Renal cortex interstitium (tissue), 11 donors: ENCODE measurements at regions not wholly inside any gene's neighbourhood (a gene's known extent, or its start where the extent isn't known, plus 50 kb on each side); places are given as distances from the start of the nearest gene placed in this dataset.

ENCODE experiments used
- DNase-seq, 11 donors: peaks; one replicate each; pipeline ENCODE4 v3.0.0-alpha.2; 2013; ENCODE audit warnings: low read depth in 9 of 11, low spot score in 4 of 11; ENCODE audit errors: extremely low read depth in 1 of 11

- DNase-seq = no peak
Measured at GRCh38 chr7:25562673-25563182, 334.4 kb upstream of the NPVF start.

- DNase-seq = no peak
Measured at GRCh38 chr7:25565002-25565401, 336.7 kb upstream of the NPVF start.

GRCh38 chr7:25565949-25566348 is 337.7 kb upstream of the NPVF start:
- DNase-seq = peak in 10 of 11 donors; percentile 63 to 81 (median 72)

GRCh38 chr7:25567430-25567829 is 339.1 kb upstream of the NPVF start:
- no peak for DNase-seq

GRCh38 chr7:25569765-25570164 is 341.5 kb upstream of the NPVF start:
- no peak for DNase-seq

GRCh38 chr7:25572423-25572822 is 344.1 kb upstream of the NPVF start:
- DNase-seq = no peak

- DNase-seq = no peak
Measured at GRCh38 chr7:25574828-25575227, 346.5 kb upstream of the NPVF start.

- DNase-seq = no peak
Measured at GRCh38 chr7:25575634-25576033, 347.3 kb upstream of the NPVF start.

GRCh38 chr7:25578991-25579777 is 350.9 kb upstream of the NPVF start:
- DNase-seq = no peak

- no peak for DNase-seq
Measured at GRCh38 chr7:25579778-25580075, 351.4 kb upstream of the NPVF start.

GRCh38 chr7:25580141-25580540 is 351.9 kb upstream of the NPVF start:
- DNase-seq = no peak

GRCh38 chr7:25583621-25584020 is 355.3 kb upstream of the NPVF start:
- no peak for DNase-seq

GRCh38 chr7:25584112-25584938 is 356.0 kb upstream of the NPVF start:
- no peak for DNase-seq

GRCh38 chr7:25586513-25586912 is 358.2 kb upstream of the NPVF start:
- DNase-seq = no peak

- no peak for DNase-seq
Measured at GRCh38 chr7:25594122-25594521, 365.8 kb upstream of the NPVF start.

GRCh38 chr7:25594728-25595127 is 366.4 kb upstream of the NPVF start:
- no peak for DNase-seq

- no peak for DNase-seq
Measured at GRCh38 chr7:25595996-25596395, 367.7 kb upstream of the NPVF start.

- DNase-seq = peak in 6 of 11 donors; percentile 7 to 19 (median 14)
Measured at GRCh38 chr7:25596443-25596842, 368.2 kb upstream of the NPVF start.

GRCh38 chr7:25597946-25598345 is 369.7 kb upstream of the NPVF start:
- DNase-seq = no peak

GRCh38 chr7:25598765-25599164 is 370.5 kb upstream of the NPVF start:
- no peak for DNase-seq
